IMR-90 (cell line): ENCODE measurements at regions not wholly inside any gene's neighbourhood (a gene's known extent, or its start where the extent isn't known, plus 50 kb on each side); places are given as distances from the start of the nearest gene placed in this dataset.

ENCODE experiments used
- ATAC-seq: fragments of 200-7000 bp; cut with Tn5 transposase; 2 replicates; pipeline ENCODE4 v1.9.1; 2020; ENCODE audit warnings: low read depth, mild to moderate bottlenecking, moderate library complexity
- BruUV-seq: library from RNA; stranded (reverse); fragments of 400-500 nt; replicated peaks from 2 replicates; lab custom pipeline; 2021; lab: Mats Ljungman, UMichigan
- CTCF ChIA-PET: fragments of 300-600 bp; formaldehyde crosslinking; extraction: SDS; loops from one replicate; lab custom pipeline; 2021; ENCODE audit warnings: antibody characterized with exemption; lab: Yijun Ruan, JAX
- POLR2A ChIA-PET: fragments of 300-600 bp; sonication (Branson Sonifier 250); formaldehyde crosslinking; loops from one replicate; lab custom pipeline; 2022; ENCODE audit warnings: antibody characterized with exemption; ENCODE audit not compliant: unreplicated experiment; lab: Charles Lee
- DNase-seq: peaks from one replicate; pipeline ENCODE4 v3.0.0; 2013
- H2AFZ ChIP-seq: replicated peaks from 2 replicates; pipeline ENCODE3; 2013; ENCODE audit warnings: low read length, mild to moderate bottlenecking; ENCODE audit not compliant: poor library complexity
- H2AK5ac ChIP-seq: 2 replicates; pipeline ENCODE4 v1.6.1; 2013; ENCODE audit warnings: low read depth, low read length, inconsistent platforms
- H2AK9ac ChIP-seq: replicated peaks from 2 replicates; pipeline ENCODE3; 2013; ENCODE audit warnings: mild to moderate bottlenecking, low read depth, low read length, moderate library complexity; ENCODE audit not compliant: poor library complexity
- H2BK120ac ChIP-seq: 2 replicates; pipeline ENCODE4 v1.6.1; 2013; ENCODE audit warnings: low read depth, low read length, inconsistent platforms
- H2BK15ac ChIP-seq: 3 replicates; pipeline ENCODE4 v1.6.1; 2013; ENCODE audit warnings: low read depth, low read length, inconsistent platforms
- H2BK20ac ChIP-seq: 2 replicates; pipeline ENCODE4 v1.6.1; 2013; ENCODE audit warnings: low read depth, mild to moderate bottlenecking, inconsistent platforms, low read length, moderate library complexity
- H2BK5ac ChIP-seq: 2 replicates; pipeline ENCODE4 v1.6.1; 2013; ENCODE audit warnings: mild to moderate bottlenecking, low read depth, low read length, inconsistent platforms; ENCODE audit not compliant: poor library complexity, severe bottlenecking
- H3K14ac ChIP-seq: replicated peaks from 2 replicates; pipeline ENCODE4 v1.6.1; 2013; ENCODE audit warnings: low read depth, low read length, inconsistent platforms
- H3K18ac ChIP-seq: 2 replicates; pipeline ENCODE4 v1.6.1; 2013; ENCODE audit warnings: low read depth, low read length, control low read depth
- H3K23ac ChIP-seq: 2 replicates; pipeline ENCODE4 v1.6.1; 2013; ENCODE audit warnings: low read depth, low read length, inconsistent platforms
- H3K27ac ChIP-seq: 2 replicates; pipeline ENCODE4 v1.5.1; 2013; ENCODE audit warnings: mild to moderate bottlenecking, control low read depth, low read length; ENCODE audit not compliant: insufficient read depth
- H3K27me3 ChIP-seq: 2 replicates; pipeline ENCODE4 v1.6.1; 2013; ENCODE audit warnings: low read length; ENCODE audit not compliant: control insufficient read depth, insufficient read depth
- H3K36me3 ChIP-seq: 2 replicates; pipeline ENCODE4 v1.6.1; 2013; ENCODE audit warnings: low read length, mixed read lengths; ENCODE audit not compliant: control insufficient read depth, insufficient read depth
- H3K4ac ChIP-seq: 2 replicates; pipeline ENCODE4 v1.6.1; 2013; ENCODE audit warnings: low read depth, low read length, inconsistent platforms
- H3K4me1 ChIP-seq: 2 replicates; pipeline ENCODE4 v1.6.1; 2013; ENCODE audit warnings: low read length, mixed read lengths; ENCODE audit not compliant: control insufficient read depth, insufficient read depth
- H3K4me2 ChIP-seq: 2 replicates; pipeline ENCODE4 v1.6.1; 2013; ENCODE audit warnings: low read depth, mild to moderate bottlenecking, control low read depth, low read length, moderate library complexity
- H3K4me3 ChIP-seq: 2 replicates; pipeline ENCODE4 v1.5.1; 2013; ENCODE audit warnings: low read depth, mild to moderate bottlenecking, control low read depth, low read length, moderate library complexity; ENCODE audit not compliant: insufficient read depth
- H3K56ac ChIP-seq: 2 replicates; pipeline ENCODE4 v1.6.1; 2013; ENCODE audit warnings: low read length, inconsistent platforms; ENCODE audit not compliant: insufficient read depth; ENCODE audit errors: extremely low read depth
- H3K79me1 ChIP-seq, 2 experiments: 2 replicates each; pipeline ENCODE4 v1.6.1; 2013; ENCODE audit warnings: low read length in 2 of 2, inconsistent platforms in 1 of 2, low read depth in 1 of 2
- H3K9ac ChIP-seq: 2 replicates; pipeline ENCODE4 v1.6.1; 2013; ENCODE audit warnings: low read depth, low read length, control low read depth
- H3K9me1 ChIP-seq: 2 replicates; pipeline ENCODE4 v1.6.1; 2013; ENCODE audit warnings: low read length, inconsistent platforms; ENCODE audit not compliant: insufficient read depth
- H3K9me3 ChIP-seq: 2 replicates; pipeline ENCODE4 v1.6.1; 2013; ENCODE audit warnings: low read length; ENCODE audit not compliant: control insufficient read depth, insufficient read depth
- H4K20me1 ChIP-seq: 2 replicates; pipeline ENCODE4 v1.6.1; 2013; ENCODE audit warnings: low read length, inconsistent platforms; ENCODE audit not compliant: insufficient read depth
- H4K5ac ChIP-seq: 2 replicates; pipeline ENCODE4 v1.6.1; 2013; ENCODE audit warnings: mild to moderate bottlenecking, low read depth, low read length, control low read depth
- H4K8ac ChIP-seq, 2 experiments: 2 replicates each; pipeline ENCODE4 v1.6.1; 2013; ENCODE audit warnings: low read depth in 2 of 2, low read length in 2 of 2, control low read depth in 1 of 2, inconsistent platforms in 1 of 2
- H4K91ac ChIP-seq: 2 replicates; pipeline ENCODE4 v1.6.1; 2013; ENCODE audit warnings: low read depth, low read length, inconsistent platforms; ENCODE audit not compliant: insufficient read depth
- BHLHE40 ChIP-seq: fragments of 150-350 bp; IDR thresholded peaks from 2 replicates; pipeline ENCODE4 v1.6.1; 2016; ENCODE audit warnings: mild to moderate bottlenecking, low read depth, low read length
- CEBPB ChIP-seq: IDR thresholded peaks from 2 replicates; pipeline ENCODE4 v1.6.1; 2012; ENCODE audit warnings: low read depth, low read length, improper control_type of control experiment
- CHD1 ChIP-seq: IDR thresholded peaks from 2 replicates; pipeline ENCODE4 v1.6.1; 2012; ENCODE audit warnings: low read depth, low read length, improper control_type of control experiment
- FOS ChIP-seq: fragments of 150-350 bp; IDR thresholded peaks from 2 replicates; pipeline ENCODE4 v1.6.1; 2016; ENCODE audit warnings: low read depth, low read length
- MAFK ChIP-seq: IDR thresholded peaks from 2 replicates; pipeline ENCODE4 v1.6.1; 2012; ENCODE audit warnings: low read depth, low read length, improper control_type of control experiment
- MAZ ChIP-seq: IDR thresholded peaks from 2 replicates; pipeline ENCODE4 v1.6.1; 2012; ENCODE audit warnings: low read depth, mild to moderate bottlenecking, low read length, improper control_type of control experiment, moderate library complexity, borderline replicate concordance
- MXI1 ChIP-seq: IDR thresholded peaks from 2 replicates; pipeline ENCODE4 v1.6.1; 2012; ENCODE audit warnings: low read depth, mild to moderate bottlenecking, low read length, moderate library complexity, borderline replicate concordance
- NFE2L2 ChIP-seq: fragments of 150-350 bp; IDR thresholded peaks from 2 replicates; pipeline ENCODE4 v1.6.1; 2016; ENCODE audit warnings: low read depth, mild to moderate bottlenecking, low read length
- POLR2A ChIP-seq: IDR thresholded peaks from 2 replicates; pipeline ENCODE4 v1.6.1; 2012; ENCODE audit warnings: mild to moderate bottlenecking, low read depth, low read length
- RAD21 ChIP-seq: IDR thresholded peaks from 2 replicates; pipeline ENCODE4 v1.6.1; 2012; ENCODE audit warnings: low read length, improper control_type of control experiment
- RCOR1 ChIP-seq: IDR thresholded peaks from 2 replicates; pipeline ENCODE4 v1.6.1; 2012; ENCODE audit warnings: mild to moderate bottlenecking, low read length, improper control_type of control experiment; ENCODE audit not compliant: insufficient replicate concordance
- RFX5 ChIP-seq: IDR thresholded peaks from 2 replicates; pipeline ENCODE4 v1.8.0; 2012; ENCODE audit warnings: low read depth, mild to moderate bottlenecking, low read length, moderate library complexity
- SMC3 ChIP-seq: fragments of 150-350 bp; IDR thresholded peaks from 2 replicates; pipeline ENCODE4 v1.6.1; 2016; ENCODE audit warnings: low read depth, mild to moderate bottlenecking, antibody characterized with exemption, low read length, moderate library complexity
- WGBS, 2 experiments: methylation state at CpG; one replicate each; pipeline versions ENCODE4 v1.1.5 to v1.1.7; 2013; ENCODE audit warnings: missing lambda C conversion rate in 2 of 2; ENCODE audit not compliant: insufficient read length in 1 of 2; ENCODE audit errors: extremely low coverage in 2 of 2; 5-methylcytosine and 5-hydroxymethylcytosine counted together
- dilution Hi-C: fragments of 300-500 bp; cut with HindIII; formaldehyde crosslinking; loops from one replicate; pipeline ENCODE4 v1.14.3; 2018; ENCODE audit warnings: low sequenced_read_pairs; ENCODE audit not compliant: unreplicated experiment
- in situ Hi-C: fragments of 300-500 bp; cut with MboI; formaldehyde crosslinking; loops from 3 replicates; pipeline ENCODE4 v1.14.3; 2019; ENCODE audit warnings: low sequenced_read_pairs, inconsistent platforms, mixed read lengths
- intact Hi-C: fragments of 100-400 bp; cut with micrococcal nuclease; formaldehyde crosslinking; loops from 2 replicates; pipeline ENCODE4 v1.10.0; 2022
- TF ChIP-seq, protein P1 (sequence below): fragments of 150-350 bp; IDR thresholded peaks from 2 replicates; pipeline ENCODE4 v1.6.1; 2017; ENCODE audit warnings: mild to moderate bottlenecking, antibody characterized with exemption, low read length, low read depth
- TF ChIP-seq, protein P2 (sequence below): conservative IDR thresholded peaks from 2 replicates; pipeline ENCODE4 v1.5.1; 2012; ENCODE audit warnings: mild to moderate bottlenecking, low read depth, low read length, improper control_type of control experiment
- TF ChIP-seq, protein P3 (sequence below): fragments of 150-350 bp; IDR thresholded peaks from 2 replicates; pipeline ENCODE4 v1.6.1; 2016; ENCODE audit warnings: low read depth, mild to moderate bottlenecking, low read length, moderate library complexity, borderline replicate concordance

DNA sequence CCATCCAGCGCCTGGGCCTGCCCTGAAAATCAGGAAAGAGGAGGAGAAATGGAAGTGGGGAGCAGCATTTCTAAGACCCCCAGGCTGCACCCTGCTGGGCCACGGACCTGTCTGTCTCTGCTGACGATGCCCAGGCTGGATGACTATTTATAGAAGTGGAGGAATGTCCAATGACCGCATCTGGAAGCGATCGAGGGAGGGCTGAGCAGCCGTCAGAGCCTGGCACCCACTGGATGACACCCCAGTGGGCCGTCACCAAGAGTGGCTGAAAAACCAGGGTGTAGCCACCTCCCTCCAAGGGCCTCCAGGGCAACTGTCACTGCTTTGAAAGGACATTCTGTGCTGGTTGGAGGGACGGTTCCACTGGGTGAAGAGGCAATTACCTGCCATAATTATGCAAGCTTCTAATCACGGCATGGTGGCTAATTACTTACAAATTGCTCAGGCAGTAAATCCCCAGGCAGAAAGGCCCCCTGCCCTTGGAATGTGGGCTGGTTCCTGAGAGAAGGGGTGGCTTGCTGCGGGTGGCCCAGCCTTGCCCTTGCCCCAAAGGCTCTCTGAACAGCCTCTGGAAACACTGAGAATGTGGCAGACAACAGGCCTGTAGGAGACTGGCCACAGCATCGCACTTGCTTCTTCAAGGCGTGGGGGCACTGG, 332.1 kb downstream of the C16orf95 start:
- no peaks in the 10 kb centered on the region for H3K36me3 ChIP-seq
- no peak overlapping the region; the same call in 1 of the 2 replicates for H2AK5ac ChIP-seq
- 85% methylated on average over 3 of the region's 13 CpGs; no CpG with 5 or more reads in 1 of the 2 experiments for WGBS, 2 experiments
- H3K4me1 ChIP-seq: no peaks in the 10 kb centered on the region
- no peak overlapping the region for H3K4me2 ChIP-seq
- intact Hi-C loops: no loop called here
- no peak overlapping the region for H3K18ac ChIP-seq
- H3K27me3 ChIP-seq: peaks cover 4% of the 10 kb centered on the region; the same call in 1 of the 2 replicates
- H3K4me3 ChIP-seq: no peak overlapping the region
- POLR2A ChIA-PET: no interaction called here
- no peak overlapping the region for H2BK5ac ChIP-seq
- H3K79me1 ChIP-seq: no peaks in the 10 kb centered on the region
- no peaks in the 10 kb centered on the region for H4K20me1 ChIP-seq
- H2AFZ ChIP-seq: peak overlapping the region; percentile 4
- no peak for TF ChIP-seq BHLHE40
- TF ChIP-seq RFX5: no peak
- no peak for TF ChIP-seq MAZ
- no peak for TF ChIP-seq CHD1
- TF ChIP-seq, protein P1, sequence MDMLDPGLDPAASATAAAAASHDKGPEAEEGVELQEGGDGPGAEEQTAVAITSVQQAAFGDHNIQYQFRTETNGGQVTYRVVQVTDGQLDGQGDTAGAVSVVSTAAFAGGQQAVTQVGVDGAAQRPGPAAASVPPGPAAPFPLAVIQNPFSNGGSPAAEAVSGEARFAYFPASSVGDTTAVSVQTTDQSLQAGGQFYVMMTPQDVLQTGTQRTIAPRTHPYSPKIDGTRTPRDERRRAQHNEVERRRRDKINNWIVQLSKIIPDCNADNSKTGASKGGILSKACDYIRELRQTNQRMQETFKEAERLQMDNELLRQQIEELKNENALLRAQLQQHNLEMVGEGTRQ: no peak
- TF ChIP-seq, protein P2, sequence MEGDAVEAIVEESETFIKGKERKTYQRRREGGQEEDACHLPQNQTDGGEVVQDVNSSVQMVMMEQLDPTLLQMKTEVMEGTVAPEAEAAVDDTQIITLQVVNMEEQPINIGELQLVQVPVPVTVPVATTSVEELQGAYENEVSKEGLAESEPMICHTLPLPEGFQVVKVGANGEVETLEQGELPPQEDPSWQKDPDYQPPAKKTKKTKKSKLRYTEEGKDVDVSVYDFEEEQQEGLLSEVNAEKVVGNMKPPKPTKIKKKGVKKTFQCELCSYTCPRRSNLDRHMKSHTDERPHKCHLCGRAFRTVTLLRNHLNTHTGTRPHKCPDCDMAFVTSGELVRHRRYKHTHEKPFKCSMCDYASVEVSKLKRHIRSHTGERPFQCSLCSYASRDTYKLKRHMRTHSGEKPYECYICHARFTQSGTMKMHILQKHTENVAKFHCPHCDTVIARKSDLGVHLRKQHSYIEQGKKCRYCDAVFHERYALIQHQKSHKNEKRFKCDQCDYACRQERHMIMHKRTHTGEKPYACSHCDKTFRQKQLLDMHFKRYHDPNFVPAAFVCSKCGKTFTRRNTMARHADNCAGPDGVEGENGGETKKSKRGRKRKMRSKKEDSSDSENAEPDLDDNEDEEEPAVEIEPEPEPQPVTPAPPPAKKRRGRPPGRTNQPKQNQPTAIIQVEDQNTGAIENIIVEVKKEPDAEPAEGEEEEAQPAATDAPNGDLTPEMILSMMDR: no peak
- no peak for TF ChIP-seq MAFK
- no peak for TF ChIP-seq SMC3
- TF ChIP-seq CEBPB: no peak
- TF ChIP-seq POLR2A: no peak
- TF ChIP-seq NFE2L2: no peak
- TF ChIP-seq RCOR1: no peak
- TF ChIP-seq RAD21: no peak
- TF ChIP-seq FOS: no peak
- TF ChIP-seq MXI1: no peak
- TF ChIP-seq, protein P3, sequence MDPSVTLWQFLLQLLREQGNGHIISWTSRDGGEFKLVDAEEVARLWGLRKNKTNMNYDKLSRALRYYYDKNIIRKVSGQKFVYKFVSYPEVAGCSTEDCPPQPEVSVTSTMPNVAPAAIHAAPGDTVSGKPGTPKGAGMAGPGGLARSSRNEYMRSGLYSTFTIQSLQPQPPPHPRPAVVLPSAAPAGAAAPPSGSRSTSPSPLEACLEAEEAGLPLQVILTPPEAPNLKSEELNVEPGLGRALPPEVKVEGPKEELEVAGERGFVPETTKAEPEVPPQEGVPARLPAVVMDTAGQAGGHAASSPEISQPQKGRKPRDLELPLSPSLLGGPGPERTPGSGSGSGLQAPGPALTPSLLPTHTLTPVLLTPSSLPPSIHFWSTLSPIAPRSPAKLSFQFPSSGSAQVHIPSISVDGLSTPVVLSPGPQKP: no peak
- H4K91ac ChIP-seq: no peak overlapping the region
- no peak overlapping the region for H3K14ac ChIP-seq
- no peak overlapping the region for H4K8ac ChIP-seq
- dilution Hi-C loops: no loop called here
- H2BK15ac ChIP-seq: no peak overlapping the region; the same call in 2 of the 3 replicates
- H3K4ac ChIP-seq: no peak overlapping the region
- no peak overlapping the region for H2BK120ac ChIP-seq
- no peaks in the 10 kb centered on the region for H3K9me1 ChIP-seq
- in situ Hi-C loops: no loop called here
- H3K23ac ChIP-seq: no peak overlapping the region
- H3K9ac ChIP-seq: no peak overlapping the region
- H3K27ac ChIP-seq: no peak overlapping the region
- peak overlapping the region; percentile 70 for H2AK9ac ChIP-seq
- H2BK20ac ChIP-seq: no peak overlapping the region
- H3K56ac ChIP-seq: no peak overlapping the region
- H4K5ac ChIP-seq: no peak overlapping the region
- no peak for DNase-seq
- no peaks in the 10 kb centered on the region for H3K9me3 ChIP-seq
- CTCF ChIA-PET: no interaction called here
- BruUV-seq: no TSS peak
- ATAC-seq: no peak
